ENCODE measurements at regions not wholly inside any gene's neighbourhood (a gene's known extent, or its start where the extent isn't known, plus 50 kb on each side); places are given as distances from the start of the nearest gene placed in this dataset.

DNA sequence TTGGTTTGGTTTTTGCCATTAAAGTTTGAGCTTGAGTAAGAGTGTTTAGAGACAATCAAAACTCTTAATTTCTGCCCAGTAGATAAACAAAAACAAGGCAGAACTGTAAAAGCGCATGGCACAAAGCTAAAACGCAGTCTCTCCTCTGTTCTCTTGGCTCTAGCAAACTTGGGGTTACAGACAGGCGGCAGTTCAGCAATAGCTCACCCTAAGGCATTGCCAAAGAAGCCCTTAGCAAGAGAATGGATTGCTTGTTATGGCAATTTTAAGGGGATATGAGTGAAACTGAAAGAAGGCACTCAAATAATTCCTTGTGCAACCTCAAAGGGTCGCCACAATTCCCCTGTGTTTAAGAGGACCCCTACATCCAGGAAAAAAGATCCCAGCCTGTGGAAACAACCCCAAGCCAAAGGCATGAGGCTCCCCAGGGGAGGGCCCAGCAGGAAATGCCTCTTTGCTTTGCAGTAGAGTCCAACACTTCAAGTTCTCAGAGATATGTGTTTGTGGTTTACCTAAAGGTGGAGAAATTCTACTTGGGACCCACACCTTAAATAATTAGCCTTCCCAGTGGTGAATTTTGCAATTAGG, 317.0 kb upstream of the MPDZ start:
- DNase-seq: no peak

DNA sequence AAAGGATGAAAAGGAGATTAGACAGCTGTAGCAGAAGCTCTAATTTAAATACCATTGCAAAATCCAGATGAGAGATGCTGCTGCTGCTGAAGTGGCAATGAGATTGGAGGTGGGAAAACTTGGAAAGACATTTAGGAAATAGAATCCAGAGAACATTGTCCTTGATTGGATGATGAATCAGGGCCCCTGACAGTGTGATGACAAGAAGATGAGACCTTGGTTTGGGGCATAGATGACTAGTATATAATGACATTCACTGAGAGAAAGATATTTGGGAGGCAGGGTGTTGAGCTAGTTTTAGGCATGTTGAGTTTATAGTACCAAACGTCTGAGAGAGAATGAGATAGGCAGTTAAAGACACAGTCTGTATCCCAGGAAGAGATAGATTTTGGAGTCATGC, 311.5 kb upstream of the MPDZ start:
- DNase-seq: no peak

DNA sequence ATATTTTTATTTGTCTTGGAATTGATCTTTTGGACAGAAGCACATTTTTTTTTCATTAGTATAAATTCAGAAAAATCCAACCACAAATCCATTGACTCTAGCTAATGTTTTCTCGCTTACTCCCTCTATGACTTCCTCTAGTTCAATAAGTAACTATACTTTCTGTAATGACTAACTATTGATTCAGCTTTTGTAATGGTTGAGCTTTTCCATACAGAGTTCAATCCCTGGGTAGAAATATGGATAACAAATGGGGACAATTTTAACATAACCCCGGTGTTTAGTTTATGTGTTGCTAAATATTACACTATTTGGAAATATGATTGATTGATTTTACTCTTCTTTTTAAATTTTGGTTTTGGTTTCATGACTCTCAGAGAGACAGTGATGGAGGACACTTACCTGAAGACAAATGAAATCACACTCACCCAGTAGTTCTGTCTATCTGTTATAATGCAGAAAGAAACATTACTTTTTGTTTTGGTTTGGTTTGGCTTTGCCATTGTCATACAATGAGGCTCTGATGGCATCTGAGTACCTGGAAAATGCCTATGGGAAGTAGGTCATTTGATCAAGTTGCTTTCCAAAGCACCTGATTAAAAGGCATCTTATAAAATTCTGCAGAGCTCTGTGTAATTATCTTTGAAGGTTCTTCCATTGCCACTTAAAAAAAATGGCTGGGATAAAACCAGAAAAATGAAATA, 309.7 kb upstream of the MPDZ start:
- DNase-seq: no peak

DNA sequence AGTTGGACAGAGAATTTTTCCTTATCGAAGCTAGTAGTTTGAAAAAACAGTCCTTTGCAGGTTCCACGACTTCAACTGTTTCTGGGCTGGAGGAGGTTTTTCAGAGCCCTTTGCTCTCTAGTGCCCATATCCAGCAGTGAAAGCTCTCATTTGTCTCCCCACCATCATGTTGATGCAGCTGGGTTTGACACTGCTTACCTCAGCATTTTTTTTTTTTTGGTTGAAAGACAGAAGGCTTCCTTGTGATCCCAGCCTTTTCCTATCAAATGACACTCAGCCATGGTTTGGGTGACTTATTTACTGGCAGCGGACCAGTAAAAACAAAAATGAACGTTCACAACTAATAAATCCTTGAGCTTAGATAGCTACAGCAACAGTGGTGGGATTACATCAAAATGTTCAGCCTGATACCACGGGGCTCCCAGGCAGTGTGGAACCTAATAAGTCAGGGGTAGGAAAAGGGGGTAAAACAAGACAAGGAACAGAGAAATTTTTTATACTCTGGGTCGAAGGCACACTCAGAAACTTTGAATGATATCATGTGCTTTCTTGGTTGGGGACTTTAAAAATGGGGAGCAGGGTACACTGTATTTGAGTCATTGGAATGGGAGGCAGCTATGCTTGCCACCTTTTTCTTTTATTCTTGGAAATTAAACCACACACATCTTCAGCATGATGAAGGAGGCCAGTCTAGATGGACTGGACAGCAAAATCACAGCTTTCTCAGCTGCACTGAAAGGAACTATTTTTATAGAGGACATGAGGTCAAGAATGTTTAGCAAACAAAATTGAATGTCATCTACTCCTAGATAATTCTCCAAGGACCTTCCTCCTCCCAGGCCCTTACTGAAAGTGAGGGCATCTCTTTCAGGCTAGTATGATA, 308.9 kb upstream of the MPDZ start:
- peak; percentile 92 for DNase-seq

DNA sequence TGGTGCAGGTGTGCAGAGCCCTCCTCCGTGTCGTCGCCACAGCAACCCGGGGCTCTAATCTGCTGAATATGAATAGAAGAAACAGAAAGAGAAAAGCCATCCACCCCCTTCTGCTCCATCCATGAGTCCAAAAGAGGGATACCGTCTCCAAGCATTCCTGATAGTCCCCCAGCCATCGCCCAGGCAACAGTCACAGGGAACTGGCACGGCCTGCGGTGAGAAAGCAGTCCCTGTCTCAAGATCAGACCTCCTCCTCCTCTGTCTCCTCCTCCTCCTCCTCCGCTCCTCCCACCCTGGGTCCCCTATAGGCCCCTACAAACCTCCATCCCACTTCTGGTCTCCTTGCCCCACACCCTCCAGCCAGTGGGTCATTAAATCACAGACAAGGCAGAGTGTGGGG, 308.1 kb upstream of the MPDZ start:
- no peak for DNase-seq

DNA sequence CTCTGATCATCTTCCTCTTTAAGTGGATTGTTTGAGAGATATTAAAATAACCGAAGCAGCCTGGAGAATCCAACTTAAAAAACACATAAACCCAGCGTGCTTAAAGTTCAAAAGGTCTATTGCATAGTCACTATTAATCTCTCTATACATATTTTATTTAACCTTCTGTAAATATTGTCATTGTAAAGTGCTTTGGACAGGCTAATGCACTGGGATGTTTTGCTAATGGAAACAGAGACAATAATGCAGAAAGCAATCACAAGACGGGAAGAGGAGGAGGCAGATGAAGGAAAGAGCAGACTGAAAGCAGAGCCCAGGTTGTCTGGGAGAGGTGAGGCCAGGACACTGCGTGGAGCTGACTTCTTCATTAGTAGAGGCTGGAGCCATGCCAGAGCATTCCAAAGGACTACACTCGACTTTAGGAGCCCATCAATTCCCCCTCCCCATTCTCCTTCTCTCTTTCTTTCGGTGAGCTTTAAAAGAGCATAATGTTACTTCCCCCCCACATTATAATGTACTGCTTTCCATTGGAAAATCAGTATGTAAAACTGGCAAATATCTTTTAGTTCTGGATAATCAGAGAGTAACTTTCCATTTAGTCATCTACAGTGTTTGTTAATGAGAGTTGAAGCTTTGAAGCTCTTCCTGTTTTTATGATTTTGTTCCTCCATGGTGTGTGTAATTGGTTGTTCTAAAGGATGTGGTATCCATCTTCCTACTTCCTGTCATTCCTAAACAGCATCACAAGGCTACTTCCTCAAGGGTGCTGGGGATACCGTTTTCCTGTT, 307.3 kb upstream of the MPDZ start:
- no peak for DNase-seq

DNA sequence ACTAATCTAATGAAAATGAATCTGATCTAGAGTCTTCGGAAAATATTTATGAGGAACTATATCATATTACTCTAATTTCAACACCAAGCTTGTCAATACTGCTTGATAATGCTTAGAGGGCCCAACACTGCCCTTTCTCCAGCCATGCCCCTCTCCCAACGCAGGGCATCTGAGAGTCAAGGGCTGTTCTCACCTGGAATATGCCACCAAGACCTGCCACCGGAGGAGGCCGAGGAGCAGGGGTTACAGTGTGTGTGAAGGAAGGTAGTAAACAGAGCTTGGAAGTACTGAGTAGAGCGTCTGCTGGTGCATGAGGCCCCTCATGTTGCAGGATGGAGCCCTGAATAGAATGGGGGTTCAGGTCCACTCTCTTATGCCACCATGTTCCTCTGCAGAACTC, 301.3 kb upstream of the MPDZ start:
- DNase-seq: no peak

DNA sequence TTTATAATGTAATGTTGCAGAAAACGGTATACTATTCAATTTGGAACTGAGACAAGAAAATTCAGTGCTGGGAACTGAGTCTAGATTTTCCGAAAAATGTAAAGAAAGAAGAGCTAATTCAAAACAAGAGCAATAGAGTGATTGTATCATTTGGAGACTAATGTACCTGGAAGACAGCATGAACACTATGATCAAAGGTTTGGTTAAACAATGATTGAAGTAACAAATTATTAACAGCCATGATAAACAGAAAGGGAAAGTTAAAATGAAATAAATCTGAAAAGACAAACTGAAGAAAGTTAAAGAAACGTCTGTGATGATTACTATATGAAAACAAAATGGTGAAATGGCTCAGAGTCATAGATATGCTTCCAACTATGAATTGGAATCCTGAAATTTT, 300.6 kb upstream of the MPDZ start:
- no peak for DNase-seq

DNA sequence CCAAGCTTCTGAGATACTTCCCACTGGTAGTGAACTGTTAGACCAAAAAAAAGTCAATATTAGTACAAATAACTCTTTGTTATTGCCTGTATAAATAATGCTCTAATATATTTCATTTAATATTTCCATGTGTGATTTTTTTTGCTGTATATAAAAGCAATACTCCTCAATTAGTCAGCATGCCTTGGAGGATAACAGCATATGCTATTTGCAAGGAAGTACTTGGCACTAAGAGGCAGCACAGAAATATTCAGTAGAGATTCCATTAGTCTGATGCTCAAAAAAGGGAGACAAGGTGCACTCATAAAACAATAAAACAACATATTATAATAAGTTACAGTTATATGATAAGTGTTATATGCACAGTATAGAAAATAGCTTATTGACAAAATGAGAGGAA, 296.6 kb upstream of the MPDZ start:
- DNase-seq: no peak

DNA sequence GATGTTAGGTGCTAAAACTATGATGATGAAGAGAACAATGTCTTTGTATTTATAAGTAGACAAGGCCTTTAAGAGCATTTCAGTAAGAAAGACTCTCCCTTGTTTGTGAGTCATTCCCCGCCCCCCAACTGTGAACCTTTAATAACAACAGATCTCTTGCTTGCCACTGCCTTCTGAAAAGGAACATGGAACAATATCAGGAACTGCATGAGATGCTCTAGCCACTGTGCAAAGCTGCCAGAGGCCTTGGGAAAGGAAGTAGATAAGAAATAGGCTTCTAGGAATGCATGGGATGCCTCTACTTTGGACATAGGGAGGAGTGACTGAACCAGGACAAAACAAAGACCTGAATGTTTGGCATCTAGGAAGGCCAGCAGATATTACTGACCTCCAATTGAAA, 296.1 kb upstream of the MPDZ start:
- DNase-seq: no peak

DNA sequence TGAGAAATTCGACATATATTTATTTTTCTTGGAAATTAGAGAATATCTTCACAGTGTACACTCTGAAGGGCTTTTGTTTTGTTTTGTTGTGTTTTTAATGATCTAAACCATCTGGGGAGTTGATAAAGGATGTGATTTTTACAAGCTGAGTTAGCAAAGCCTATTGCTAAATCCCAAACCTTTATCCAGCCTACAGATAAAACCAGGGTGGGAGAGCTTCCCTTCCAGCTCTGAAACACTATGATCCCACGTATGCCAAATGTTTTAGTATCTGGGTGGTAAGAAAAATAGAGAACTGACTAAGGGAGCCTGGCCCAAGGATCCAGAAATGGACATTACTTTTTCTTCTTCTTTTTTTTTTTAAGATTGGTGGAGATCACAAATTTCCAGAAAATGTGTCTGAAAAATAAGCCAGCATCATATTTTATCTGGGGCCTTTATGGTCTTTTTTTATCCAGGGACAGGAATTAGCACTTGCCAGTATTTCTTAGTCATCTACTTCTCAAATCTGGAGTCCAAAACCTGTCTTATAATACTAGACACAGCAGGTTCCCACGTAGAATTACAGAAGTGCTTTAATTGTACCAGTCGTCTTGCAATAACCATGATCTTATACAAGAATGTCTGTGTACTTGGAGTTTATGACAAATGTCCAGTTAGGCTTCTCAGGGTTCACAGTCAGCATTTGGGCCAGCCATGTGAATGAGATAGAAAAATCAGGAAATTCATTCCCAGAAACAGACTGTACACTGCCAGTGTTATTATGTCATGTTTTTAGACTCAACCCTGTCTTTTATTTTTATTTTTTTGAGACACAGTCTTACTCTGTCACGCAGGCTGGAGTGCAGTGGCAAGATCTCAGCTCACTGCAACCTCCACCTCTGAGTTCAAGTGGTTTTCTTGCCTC, 290.8 kb upstream of the MPDZ start:
- no peak for DNase-seq

DNA sequence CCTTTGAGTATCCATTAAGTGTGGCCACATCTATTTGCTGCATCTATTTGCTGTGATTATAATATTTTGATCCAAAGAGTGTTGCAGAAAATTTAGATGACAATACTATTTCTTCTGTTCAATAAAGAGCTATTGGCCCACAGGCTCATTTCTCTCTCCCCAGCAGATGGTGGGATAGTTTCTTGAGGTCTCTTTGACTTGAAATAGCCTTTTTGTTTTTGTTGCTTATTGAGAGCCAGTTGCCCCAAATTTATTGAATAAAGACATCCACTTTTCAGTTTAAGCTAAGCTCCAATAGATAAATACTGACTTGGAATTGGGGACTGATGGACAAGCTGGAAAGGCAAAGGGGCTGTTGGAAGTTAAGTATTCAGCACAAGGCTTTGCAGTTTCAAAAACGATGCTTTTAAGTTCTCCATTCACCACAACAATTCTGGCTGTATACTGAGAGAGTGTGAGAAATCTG, 290.1 kb upstream of the MPDZ start:
- no peak for DNase-seq

DNA sequence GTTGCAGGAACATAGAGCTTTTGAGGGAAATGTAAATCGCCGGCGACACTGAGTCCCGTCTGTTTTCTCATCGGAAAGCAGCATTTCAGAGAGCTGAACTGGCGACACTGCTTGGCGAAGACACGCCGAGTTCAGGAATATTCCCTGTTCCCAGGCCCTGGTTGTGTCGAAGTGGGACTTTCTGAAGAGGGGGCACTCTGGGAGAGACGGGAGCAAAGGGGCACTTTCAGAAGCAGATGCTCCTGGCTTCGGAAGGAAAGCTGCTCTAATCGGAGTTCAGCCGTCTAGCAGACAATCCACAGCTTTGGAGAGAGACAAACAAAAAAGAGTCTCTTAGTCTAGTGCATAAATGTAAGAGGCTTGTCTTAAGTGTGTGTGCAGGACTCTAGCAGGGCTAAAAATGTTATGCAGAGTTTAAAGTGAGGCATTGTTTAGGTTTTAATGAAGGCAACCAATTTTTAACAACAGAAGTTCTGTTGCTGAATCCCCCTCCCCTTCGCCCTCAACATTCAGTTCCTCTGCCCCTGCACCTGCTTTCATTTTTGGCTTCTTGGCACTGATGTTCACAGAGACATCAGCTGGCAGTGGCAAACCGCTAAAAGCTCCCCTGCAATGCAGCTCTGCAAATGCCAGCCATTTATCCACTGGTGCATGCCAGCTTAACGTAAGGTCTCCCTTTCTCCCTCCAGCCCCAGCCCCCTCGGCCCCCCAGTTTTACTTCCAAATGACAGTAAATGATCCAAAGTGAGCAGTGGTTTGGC, 289.5 kb upstream of the MPDZ start:
- DNase-seq: no peak

DNA sequence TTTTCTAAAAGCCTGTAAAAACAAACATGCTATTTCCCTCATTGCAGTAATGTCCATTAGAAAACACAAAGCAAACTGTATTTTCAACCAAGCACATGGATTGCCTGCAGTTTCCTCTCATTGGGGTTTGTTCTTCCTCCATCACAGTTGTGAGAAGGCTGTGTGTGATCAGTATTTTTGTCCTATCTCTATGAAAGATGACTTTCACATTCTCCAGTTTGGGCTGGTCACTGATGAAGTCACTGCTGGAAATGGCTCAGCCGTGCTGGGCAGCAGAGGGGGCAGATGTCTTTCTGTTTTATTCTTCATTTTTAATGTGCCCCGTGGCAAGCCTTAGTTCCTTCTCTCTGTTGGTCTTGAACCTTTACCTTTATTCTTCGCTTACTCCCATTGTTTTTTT, 288.9 kb upstream of the MPDZ start:
- DNase-seq: no peak

DNA sequence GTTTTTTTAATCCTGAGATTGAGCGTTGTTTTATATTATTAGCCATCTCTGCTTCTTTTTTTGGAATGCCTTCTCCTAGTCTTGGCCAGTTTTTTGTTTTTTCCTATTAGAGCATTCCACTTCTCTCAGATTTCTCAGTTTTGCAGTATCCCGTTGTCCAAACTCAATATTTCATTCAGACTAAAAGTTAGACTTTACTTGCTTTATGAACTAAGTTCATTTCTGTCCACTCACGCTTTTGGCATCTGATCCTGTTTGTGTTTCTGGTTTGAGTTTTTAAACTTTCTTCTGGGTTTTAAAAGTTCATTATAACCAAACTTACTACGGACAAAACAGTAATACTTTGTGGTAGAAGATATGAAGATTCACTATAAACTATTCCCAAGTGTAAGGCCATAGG, 288.3 kb upstream of the MPDZ start:
- DNase-seq: no peak

DNA sequence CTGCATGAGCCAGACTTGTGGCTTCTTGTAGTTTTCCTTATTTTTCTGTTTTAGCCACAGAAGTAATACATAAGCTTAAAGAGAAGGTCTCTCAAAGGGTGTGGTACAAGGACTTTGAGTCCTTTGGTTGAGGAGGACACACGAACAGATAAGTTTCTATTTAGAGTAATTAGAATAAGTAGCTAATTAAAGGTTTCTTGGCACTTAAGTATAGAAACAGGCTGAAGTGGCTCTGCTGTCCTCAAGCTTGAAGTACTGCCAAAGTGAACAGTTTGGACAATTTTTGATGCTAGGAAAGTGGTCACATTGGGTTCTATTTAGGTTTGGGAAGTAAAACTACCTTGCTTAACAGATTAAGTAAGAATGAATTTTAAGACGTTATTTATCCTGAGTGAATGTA, 278.3 kb upstream of the MPDZ start:
- DNase-seq: no peak

DNA sequence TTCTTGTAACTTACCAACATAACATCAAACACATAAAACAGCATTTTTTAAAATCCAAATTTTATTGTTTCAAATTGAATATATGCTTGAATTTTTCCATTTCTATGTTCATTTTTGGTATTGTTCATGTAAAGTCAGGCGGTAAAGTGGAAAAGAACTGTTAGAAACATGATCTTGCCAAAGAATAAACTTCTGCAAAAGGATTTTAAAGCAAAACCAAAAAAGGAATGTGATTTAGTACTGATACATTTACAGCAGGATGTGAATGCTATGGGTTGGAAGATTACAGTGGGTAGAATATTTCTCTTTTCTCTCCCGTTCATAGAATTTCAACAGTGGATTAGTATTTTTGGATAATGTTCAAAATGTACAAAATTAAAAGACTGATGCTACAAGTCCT, 277.2 kb upstream of the MPDZ start:
- DNase-seq: no peak

DNA sequence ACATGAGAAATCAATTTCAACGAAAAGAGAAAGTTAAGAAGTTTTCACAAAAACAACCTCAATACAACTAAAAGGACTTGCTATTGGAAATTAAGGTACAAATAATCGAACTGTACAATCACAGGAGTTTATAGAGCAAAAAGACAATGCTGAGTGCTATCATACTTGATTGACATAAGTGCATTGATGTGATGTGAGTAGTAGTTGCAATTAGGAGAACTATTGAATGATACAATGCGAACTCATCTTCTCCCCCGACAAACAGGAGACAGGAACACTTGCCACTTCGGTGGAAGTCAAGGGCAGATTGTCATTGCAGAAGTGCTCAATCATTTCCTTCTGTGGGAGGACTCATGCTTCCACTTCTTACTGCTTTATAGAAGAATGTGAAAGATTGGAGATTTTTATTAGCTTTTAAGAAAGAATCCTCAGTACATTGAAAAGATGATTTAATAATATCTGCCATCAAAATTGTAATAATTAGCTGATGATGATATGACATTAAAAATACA, 276.6 kb upstream of the MPDZ start:
- no peak for DNase-seq

DNA sequence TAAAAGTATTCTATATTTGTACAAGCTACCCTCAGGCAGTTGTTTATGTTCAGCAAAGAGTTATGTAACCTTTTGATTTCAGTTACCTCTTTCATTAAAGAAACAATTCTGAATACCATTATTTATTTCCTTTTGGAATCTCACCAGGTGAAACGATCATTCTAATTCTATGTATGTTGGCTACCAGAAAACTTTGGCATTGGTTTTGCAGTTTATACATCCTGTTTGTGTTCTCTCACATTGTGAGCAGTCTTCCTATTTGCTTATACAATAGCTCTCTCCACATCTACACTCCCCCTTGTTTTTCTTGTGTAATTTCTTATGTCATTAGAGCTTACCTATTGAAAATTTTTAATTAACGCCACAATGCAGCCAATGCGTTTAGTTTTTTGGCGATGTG, 276.0 kb upstream of the MPDZ start:
- no peak for DNase-seq

DNA sequence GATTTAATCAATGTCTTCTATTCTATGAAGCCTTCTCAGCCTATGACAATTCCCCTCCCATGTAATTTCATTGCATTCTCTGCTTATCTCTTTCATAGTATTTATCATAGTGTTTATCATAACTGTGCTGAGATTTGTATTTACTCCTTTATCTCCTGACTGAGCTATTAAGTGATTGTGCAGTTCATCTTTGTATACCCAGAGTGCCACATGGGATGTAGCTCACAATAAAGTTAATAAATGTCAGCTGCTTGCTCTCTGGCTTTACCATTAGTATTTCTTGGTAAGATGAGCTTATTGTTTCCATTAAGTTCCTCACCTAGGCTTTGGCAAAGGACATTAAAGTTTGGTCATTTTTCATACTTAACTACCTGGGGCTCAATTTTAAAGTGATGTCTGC, 275.1 kb upstream of the MPDZ start:
- DNase-seq: no peak

All from renal pelvis (tissue), 1 donor.